ENCODE measurements at regions not wholly inside any gene's neighbourhood (a gene's known extent, or its start where the extent isn't known, plus 50 kb on each side); places are given as distances from the start of the nearest gene placed in this dataset.

- no peaks in the 10 kb centered on the region for H3K9me3 ChIP-seq
- no peaks in the 10 kb centered on the region for H3K4me1 ChIP-seq (ENCODE audit: control insufficient read depth in 1 of 2, extremely low read depth in 1 of 2, insufficient read depth in 2 of 2, low read length in 2 of 2)
- no peak for ATAC-seq (replicated peaks in 1 of 4)
- no peak overlapping the region for H3K4me3 ChIP-seq (ENCODE audit: control insufficient read depth in 1 of 2, extremely low read depth in 1 of 2, low read length in 1 of 2)
- Mint-ChIP-seq H3K36me3 (no peaks in the 10 kb centered on the region), H3K4me1 (no peaks in the 10 kb centered on the region), H3K27me3 (no peaks in the 10 kb centered on the region), H3K4me3 (no peak overlapping the region), H3K27ac (no peak overlapping the region), H3K9me3 (peaks cover 1 to 15% (median 5%) of the 10 kb centered on the region in 3 donors)
- ChIA-PET CTCF (no interaction called here), POLR2A (no interaction called here)
- no peaks in the 10 kb centered on the region for H3K36me3 ChIP-seq (ENCODE audit: control insufficient read depth in 2 of 2, extremely low read depth in 1 of 2, insufficient read depth in 1 of 2, low read length in 1 of 2)
- no peak for DNase-seq
- WGBS (ENCODE audit: insufficient coverage), result 83% methylated on average over 1 of the region's 3 CpGs
- H3K27ac ChIP-seq (ENCODE audit: low read length), result no peak overlapping the region
- H3K27me3 ChIP-seq (replicated peaks in 1 of 2; ENCODE audit: control insufficient read depth in 2 of 2, extremely low read depth in 1 of 2, insufficient read depth in 2 of 2, low read length in 1 of 2), result no peaks in the 10 kb centered on the region
These were observed 311.9 kb upstream of the TECRL start for GRCh38 chr4:64721106-64721505.

GRCh38 chr4:64718091-64718490 lies 308.8 kb upstream of the TECRL start:
- no peaks in the 10 kb centered on the region for H3K36me3 Mint-ChIP-seq
- POLR2A ChIA-PET, result no interaction called here
- WGBS (ENCODE audit: insufficient coverage), result no CpG with 5 or more reads among the region's 3 CpGs

DNA sequence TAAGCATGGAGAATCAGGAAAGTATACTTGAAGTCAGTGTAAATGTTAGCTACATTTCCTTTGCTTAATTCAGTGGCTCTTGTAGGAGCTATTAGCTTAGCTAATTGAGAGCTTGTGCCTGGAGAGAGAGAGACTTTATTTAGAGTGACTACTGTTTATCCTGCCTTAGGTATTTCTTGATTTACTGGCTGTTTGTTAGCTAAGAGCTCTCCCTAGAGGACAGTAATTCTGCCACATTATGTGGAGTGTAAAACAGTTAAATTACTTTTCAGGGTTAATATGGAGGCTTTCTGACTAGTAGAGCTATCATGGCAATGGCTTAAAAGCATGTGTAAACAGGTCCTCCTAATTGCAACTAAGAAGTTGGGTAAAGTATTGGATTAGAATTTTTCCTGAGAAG lies 306.5 kb upstream of the TECRL start:
- no peak overlapping the region for H3K4me3 Mint-ChIP-seq
- H3K27ac Mint-ChIP-seq, result no peak overlapping the region
- Histone ChIP-seq H3K27me3 (replicated peaks in 1 of 2; ENCODE audit: control insufficient read depth in 2 of 2, extremely low read depth in 1 of 2, insufficient read depth in 2 of 2, low read length in 1 of 2) (no peaks in the 10 kb centered on the region), H3K36me3 (ENCODE audit: control insufficient read depth in 2 of 2, extremely low read depth in 1 of 2, insufficient read depth in 1 of 2, low read length in 1 of 2) (no peaks in the 10 kb centered on the region), H3K9me3 (no peaks in the 10 kb centered on the region), H3K4me3 (ENCODE audit: control insufficient read depth in 1 of 2, extremely low read depth in 1 of 2, low read length in 1 of 2) (no peak overlapping the region), H3K27ac (ENCODE audit: low read length) (no peak overlapping the region), H3K4me1 (ENCODE audit: control insufficient read depth in 1 of 2, extremely low read depth in 1 of 2, insufficient read depth in 2 of 2, low read length in 2 of 2) (no peaks in the 10 kb centered on the region)
- DNase-seq (no peak), ATAC-seq (replicated peaks in 1 of 4) (no peak)
- ChIA-PET CTCF (no interaction called here), POLR2A (no interaction called here)
- peaks cover 0 to 8% (median 4%) of the 10 kb centered on the region in 3 donors for H3K9me3 Mint-ChIP-seq
- H3K27me3 Mint-ChIP-seq, result no peaks in the 10 kb centered on the region
- H3K36me3 Mint-ChIP-seq, result no peaks in the 10 kb centered on the region
- no peaks in the 10 kb centered on the region for H3K4me1 Mint-ChIP-seq

More at GRCh38 chr4:64718091-64718490, 308.8 kb upstream of the TECRL start:
- no peak for DNase-seq
- Mint-ChIP-seq H3K4me3 (no peak overlapping the region), H3K9me3 (peaks cover 0 to 5% (median 5%) of the 10 kb centered on the region in 3 donors), H3K27me3 (no peaks in the 10 kb centered on the region), H3K27ac (no peak overlapping the region), H3K4me1 (no peaks in the 10 kb centered on the region)
- Histone ChIP-seq H3K4me1 (ENCODE audit: control insufficient read depth in 1 of 2, extremely low read depth in 1 of 2, insufficient read depth in 2 of 2, low read length in 2 of 2) (no peaks in the 10 kb centered on the region), H3K27me3 (replicated peaks in 1 of 2; ENCODE audit: control insufficient read depth in 2 of 2, extremely low read depth in 1 of 2, insufficient read depth in 2 of 2, low read length in 1 of 2) (no peaks in the 10 kb centered on the region), H3K9me3 (no peaks in the 10 kb centered on the region), H3K36me3 (ENCODE audit: control insufficient read depth in 2 of 2, extremely low read depth in 1 of 2, insufficient read depth in 1 of 2, low read length in 1 of 2) (no peaks in the 10 kb centered on the region), H3K27ac (ENCODE audit: low read length) (no peak overlapping the region), H3K4me3 (ENCODE audit: control insufficient read depth in 1 of 2, extremely low read depth in 1 of 2, low read length in 1 of 2) (no peak overlapping the region)
- CTCF ChIA-PET, result no interaction called here
- no peak for ATAC-seq (replicated peaks in 1 of 4)

GRCh38 chr4:64713256-64713840 lies 304.1 kb upstream of the TECRL start:
- no peaks in the 10 kb centered on the region for H3K9me3 ChIP-seq
- H3K27ac Mint-ChIP-seq, result no peak overlapping the region
- no peak overlapping the region for H3K4me3 ChIP-seq (ENCODE audit: control insufficient read depth in 1 of 2, extremely low read depth in 1 of 2, low read length in 1 of 2)
- no peak for DNase-seq
- no peak overlapping the region for H3K4me3 Mint-ChIP-seq
- no peaks in the 10 kb centered on the region for H3K27me3 Mint-ChIP-seq
- no peaks in the 10 kb centered on the region for H3K27me3 ChIP-seq (replicated peaks in 1 of 2; ENCODE audit: control insufficient read depth in 2 of 2, extremely low read depth in 1 of 2, insufficient read depth in 2 of 2, low read length in 1 of 2)
- H3K36me3 Mint-ChIP-seq, result no peaks in the 10 kb centered on the region
- H3K36me3 ChIP-seq (ENCODE audit: control insufficient read depth in 2 of 2, extremely low read depth in 1 of 2, insufficient read depth in 1 of 2, low read length in 1 of 2), result no peaks in the 10 kb centered on the region
- POLR2A ChIA-PET, result no interaction called here
- CTCF ChIA-PET, result no interaction called here
- no peaks in the 10 kb centered on the region for H3K4me1 Mint-ChIP-seq
- peaks cover 0 to 8% (median 4%) of the 10 kb centered on the region in 3 donors for H3K9me3 Mint-ChIP-seq
- no peak for ATAC-seq (replicated peaks in 1 of 4)
- no CpG with 5 or more reads among the region's 2 CpGs for WGBS (ENCODE audit: insufficient coverage)
- no peak overlapping the region for H3K27ac ChIP-seq (ENCODE audit: low read length)
- no peaks in the 10 kb centered on the region for H3K4me1 ChIP-seq (ENCODE audit: control insufficient read depth in 1 of 2, extremely low read depth in 1 of 2, insufficient read depth in 2 of 2, low read length in 2 of 2)

- no peak for ATAC-seq (replicated peaks in 1 of 4)
- POLR2A ChIA-PET, result no interaction called here
- Histone ChIP-seq H3K36me3 (ENCODE audit: control insufficient read depth in 2 of 2, extremely low read depth in 1 of 2, insufficient read depth in 1 of 2, low read length in 1 of 2) (no peaks in the 10 kb centered on the region), H3K9me3 (no peaks in the 10 kb centered on the region), H3K27ac (ENCODE audit: low read length) (no peak overlapping the region), H3K4me3 (ENCODE audit: control insufficient read depth in 1 of 2, extremely low read depth in 1 of 2, low read length in 1 of 2) (no peak overlapping the region), H3K27me3 (replicated peaks in 1 of 2; ENCODE audit: control insufficient read depth in 2 of 2, extremely low read depth in 1 of 2, insufficient read depth in 2 of 2, low read length in 1 of 2) (no peaks in the 10 kb centered on the region), H3K4me1 (ENCODE audit: control insufficient read depth in 1 of 2, extremely low read depth in 1 of 2, insufficient read depth in 2 of 2, low read length in 2 of 2) (no peaks in the 10 kb centered on the region)
- Mint-ChIP-seq H3K4me1 (no peaks in the 10 kb centered on the region), H3K4me3 (no peak overlapping the region), H3K36me3 (no peaks in the 10 kb centered on the region), H3K27ac (no peak overlapping the region), H3K27me3 (no peaks in the 10 kb centered on the region), H3K9me3 (peaks cover 0 to 8% (median 4%) of the 10 kb centered on the region in 3 donors)
- DNase-seq, result no peak
- CTCF ChIA-PET, result no interaction called here
- WGBS (ENCODE audit: insufficient coverage), result 84% methylated on average over 7 of the region's 8 CpGs
These were observed 303.3 kb upstream of the TECRL start for GRCh38 chr4:64712590-64712989.

DNA sequence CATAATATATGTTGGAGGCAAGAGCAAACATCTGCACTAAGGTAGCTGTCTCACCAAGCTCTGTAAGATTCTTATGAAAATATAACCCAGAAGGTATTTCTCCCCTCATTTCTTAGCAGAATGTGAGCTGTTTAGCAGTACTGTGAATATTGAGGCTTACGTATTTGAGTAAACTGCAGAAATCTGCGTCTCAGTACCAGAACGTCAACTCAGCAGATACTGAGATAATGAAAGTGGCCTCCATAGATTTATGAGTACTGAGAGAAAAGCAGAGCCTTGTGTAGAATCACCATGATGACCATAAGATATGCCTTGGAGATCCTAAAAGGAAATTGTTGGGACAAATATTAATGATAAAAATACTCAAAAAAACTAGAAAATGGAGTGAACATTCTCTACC lies 296.7 kb upstream of the TECRL start:
- DNase-seq, result no peak
- no peak for ATAC-seq (replicated peaks in 1 of 4)
- no peaks in the 10 kb centered on the region for H3K36me3 ChIP-seq (ENCODE audit: control insufficient read depth in 2 of 2, extremely low read depth in 1 of 2, insufficient read depth in 1 of 2, low read length in 1 of 2)
- WGBS (ENCODE audit: insufficient coverage), result 80% methylated on average over 1 of the region's 3 CpGs
- ChIA-PET POLR2A (no interaction called here), CTCF (interaction anchor here in 1 of 2 donors (0.6 kb wide), 1 partner anchor 1000 kb away, joined by 3 read pairs; no protein-coding TSS in a partner anchor)
- no peaks in the 10 kb centered on the region for H3K4me1 ChIP-seq (ENCODE audit: control insufficient read depth in 1 of 2, extremely low read depth in 1 of 2, insufficient read depth in 2 of 2, low read length in 2 of 2)
- H3K27me3 ChIP-seq (replicated peaks in 1 of 2; ENCODE audit: control insufficient read depth in 2 of 2, extremely low read depth in 1 of 2, insufficient read depth in 2 of 2, low read length in 1 of 2), result no peaks in the 10 kb centered on the region
- Mint-ChIP-seq H3K27ac (no peak overlapping the region), H3K9me3 (peaks cover 0 to 11% (median 10%) of the 10 kb centered on the region in 3 donors), H3K4me3 (no peak overlapping the region), H3K4me1 (no peaks in the 10 kb centered on the region), H3K27me3 (no peaks in the 10 kb centered on the region), H3K36me3 (no peaks in the 10 kb centered on the region)
- no peak overlapping the region for H3K27ac ChIP-seq (ENCODE audit: low read length)
- H3K9me3 ChIP-seq, result no peaks in the 10 kb centered on the region
- no peak overlapping the region for H3K4me3 ChIP-seq (ENCODE audit: control insufficient read depth in 1 of 2, extremely low read depth in 1 of 2, low read length in 1 of 2)

GRCh38 chr4:64698171-64698570 lies 288.9 kb upstream of the TECRL start:
- no peaks in the 10 kb centered on the region for H3K36me3 Mint-ChIP-seq
- ATAC-seq (replicated peaks in 1 of 4) (no peak), DNase-seq (no peak)
- Histone ChIP-seq H3K4me3 (ENCODE audit: control insufficient read depth in 1 of 2, extremely low read depth in 1 of 2, low read length in 1 of 2) (no peak overlapping the region), H3K4me1 (ENCODE audit: control insufficient read depth in 1 of 2, extremely low read depth in 1 of 2, insufficient read depth in 2 of 2, low read length in 2 of 2) (no peaks in the 10 kb centered on the region), H3K27me3 (replicated peaks in 1 of 2; ENCODE audit: control insufficient read depth in 2 of 2, extremely low read depth in 1 of 2, insufficient read depth in 2 of 2, low read length in 1 of 2) (no peaks in the 10 kb centered on the region), H3K9me3 (no peaks in the 10 kb centered on the region), H3K36me3 (ENCODE audit: control insufficient read depth in 2 of 2, extremely low read depth in 1 of 2, insufficient read depth in 1 of 2, low read length in 1 of 2) (no peaks in the 10 kb centered on the region), H3K27ac (ENCODE audit: low read length) (no peak overlapping the region)
- ChIA-PET CTCF (no interaction called here), POLR2A (no interaction called here)
- H3K27ac Mint-ChIP-seq, result no peak overlapping the region
- no CpG with 5 or more reads among the region's 2 CpGs for WGBS (ENCODE audit: insufficient coverage)
- peaks cover 7 to 11% (median 8%) of the 10 kb centered on the region in 3 donors for H3K9me3 Mint-ChIP-seq
- H3K27me3 Mint-ChIP-seq, result no peaks in the 10 kb centered on the region
- H3K4me1 Mint-ChIP-seq, result no peaks in the 10 kb centered on the region
- no peak overlapping the region for H3K4me3 Mint-ChIP-seq
